ENCODE measurements at regions not wholly inside any gene's neighbourhood (a gene's known extent, or its start where the extent isn't known, plus 50 kb on each side); places are given as distances from the start of the nearest gene placed in this dataset.
"Not testable (repeated sequence)": the region's sequence is repeated elsewhere in the genome, so short reads cannot be mapped to it uniquely, and the experiment has no call there.

DNA sequence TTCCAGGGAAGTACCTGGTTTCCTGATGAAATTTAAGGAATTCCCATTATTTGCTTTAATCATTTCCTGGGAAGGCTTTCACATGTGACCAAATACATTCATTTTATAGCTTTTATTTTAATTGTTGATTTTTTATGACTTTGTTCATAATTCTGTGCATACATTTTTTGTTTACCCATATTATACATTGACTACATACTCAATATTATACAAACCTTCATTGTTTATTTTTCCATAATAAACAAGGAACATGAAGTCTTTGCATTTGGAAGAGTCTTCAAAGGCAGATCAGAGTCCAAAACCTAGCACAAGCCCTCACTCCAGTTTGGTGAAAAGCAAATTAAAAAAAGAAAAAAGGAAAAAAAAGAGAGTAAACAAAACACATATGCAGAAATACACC is 218.3 kb upstream of the NRIP1 start:
- Histone ChIP-seq H3K4me3 (ENCODE audit: low read depth in 1 of 2, low read length in 2 of 2) (no peak overlapping the region), H3K27ac (ENCODE audit: low read length) (no peak overlapping the region), H3K4me1 (ENCODE audit: control insufficient read depth in 1 of 2, insufficient read depth in 2 of 2, low read length in 2 of 2) (no peaks in the 10 kb centered on the region), H3K36me3 (ENCODE audit: control insufficient read depth in 1 of 2, insufficient read depth in 2 of 2, low read length in 2 of 2) (no peaks in the 10 kb centered on the region), H3K27me3 (ENCODE audit: low read depth, low read length) (no peaks in the 10 kb centered on the region), H3K9me3 (ENCODE audit: control insufficient read depth in 1 of 2, low read length in 2 of 2) (no peaks in the 10 kb centered on the region)

DNA sequence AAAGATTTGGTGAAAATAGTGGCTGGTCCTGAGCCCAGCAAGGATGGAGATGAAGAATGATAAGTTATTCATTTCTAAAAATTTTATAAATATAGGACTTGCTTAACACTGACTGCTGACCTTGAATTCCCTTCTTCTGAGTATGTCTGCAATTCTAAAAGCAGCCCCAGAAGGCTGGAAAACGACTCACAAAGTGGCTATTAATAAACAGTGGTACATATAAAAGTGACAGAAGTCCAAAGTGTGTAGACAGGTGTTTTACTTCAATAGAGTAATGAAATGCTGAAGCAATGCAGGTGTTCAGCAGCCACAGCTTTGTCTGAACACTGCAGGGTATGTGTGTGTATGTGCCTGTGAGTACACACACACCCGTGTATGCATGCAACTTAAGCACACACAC is 219.0 kb upstream of the NRIP1 start:
- no peaks in the 10 kb centered on the region for H3K9me3 ChIP-seq (ENCODE audit: control insufficient read depth in 1 of 2, low read length in 2 of 2)
- H3K4me1 ChIP-seq (ENCODE audit: control insufficient read depth in 1 of 2, insufficient read depth in 2 of 2, low read length in 2 of 2): no peaks in the 10 kb centered on the region
- H3K27ac ChIP-seq (ENCODE audit: low read length): no peak overlapping the region
- H3K4me3 ChIP-seq (ENCODE audit: low read depth in 1 of 2, low read length in 2 of 2): no peak overlapping the region
- no peaks in the 10 kb centered on the region for H3K36me3 ChIP-seq (ENCODE audit: control insufficient read depth in 1 of 2, insufficient read depth in 2 of 2, low read length in 2 of 2)
- no peaks in the 10 kb centered on the region for H3K27me3 ChIP-seq (ENCODE audit: low read depth, low read length)

DNA sequence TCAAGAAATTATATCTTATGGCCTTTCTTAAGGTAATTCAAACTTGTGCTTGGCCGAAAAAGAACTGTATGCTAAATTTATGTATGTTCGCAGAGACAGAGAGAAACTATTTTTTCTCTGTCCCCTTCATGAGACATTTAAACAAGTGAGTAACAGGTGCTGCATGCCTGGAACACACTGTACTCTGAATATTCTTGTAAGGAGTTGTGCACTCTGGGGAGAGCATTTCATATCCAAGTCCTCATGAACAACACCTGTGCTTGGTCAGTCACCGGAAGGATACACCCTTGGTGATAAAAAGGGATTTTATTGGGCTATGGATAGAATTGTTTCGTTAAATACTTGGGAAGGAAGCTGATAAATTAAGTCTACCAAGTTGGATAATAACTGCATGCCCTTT is 220.8 kb upstream of the NRIP1 start:
- H3K27ac ChIP-seq (ENCODE audit: low read length): no peak overlapping the region

DNA sequence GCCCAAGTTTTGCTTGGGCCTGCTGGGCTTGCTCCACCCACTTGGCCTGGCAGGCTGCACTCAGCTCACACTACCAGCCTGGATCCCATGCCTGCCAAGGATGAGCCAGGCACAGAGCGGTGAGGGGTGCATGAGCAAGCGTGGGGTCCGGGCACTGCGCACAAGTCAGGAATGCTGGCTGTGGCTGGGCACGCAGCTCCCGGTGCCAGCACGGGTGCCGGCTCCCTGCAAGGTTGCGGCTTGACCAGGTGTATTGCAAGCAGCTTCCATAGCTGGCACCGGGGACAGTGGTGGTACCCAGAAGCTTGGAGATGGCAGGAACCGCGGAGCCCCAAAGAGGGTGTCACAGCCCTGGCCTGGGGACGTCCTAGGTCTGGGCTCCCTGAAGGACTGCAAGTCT is 224.4 kb upstream of the NRIP1 start:
- Histone ChIP-seq H3K9me3 (ENCODE audit: control insufficient read depth in 1 of 2, low read length in 2 of 2) (no peaks in the 10 kb centered on the region), H3K27me3 (ENCODE audit: low read depth, low read length) (no peaks in the 10 kb centered on the region), H3K4me3 (ENCODE audit: low read depth in 1 of 2, low read length in 2 of 2) (no peak overlapping the region), H3K27ac (ENCODE audit: low read length) (no peak overlapping the region), H3K36me3 (ENCODE audit: control insufficient read depth in 1 of 2, insufficient read depth in 2 of 2, low read length in 2 of 2) (no peaks in the 10 kb centered on the region), H3K4me1 (ENCODE audit: control insufficient read depth in 1 of 2, insufficient read depth in 2 of 2, low read length in 2 of 2) (peaks cover 0 to 12% of the 10 kb centered on the region in 2 donors)

More for the DNA sequence above, 220.8 kb upstream of the NRIP1 start:
- Histone ChIP-seq H3K4me1 (ENCODE audit: control insufficient read depth in 1 of 2, insufficient read depth in 2 of 2, low read length in 2 of 2) (no peaks in the 10 kb centered on the region), H3K4me3 (ENCODE audit: low read depth in 1 of 2, low read length in 2 of 2) (no peak overlapping the region), H3K36me3 (ENCODE audit: control insufficient read depth in 1 of 2, insufficient read depth in 2 of 2, low read length in 2 of 2) (no peaks in the 10 kb centered on the region), H3K9me3 (ENCODE audit: control insufficient read depth in 1 of 2, low read length in 2 of 2) (no peaks in the 10 kb centered on the region), H3K27me3 (ENCODE audit: low read depth, low read length) (no peaks in the 10 kb centered on the region)

DNA sequence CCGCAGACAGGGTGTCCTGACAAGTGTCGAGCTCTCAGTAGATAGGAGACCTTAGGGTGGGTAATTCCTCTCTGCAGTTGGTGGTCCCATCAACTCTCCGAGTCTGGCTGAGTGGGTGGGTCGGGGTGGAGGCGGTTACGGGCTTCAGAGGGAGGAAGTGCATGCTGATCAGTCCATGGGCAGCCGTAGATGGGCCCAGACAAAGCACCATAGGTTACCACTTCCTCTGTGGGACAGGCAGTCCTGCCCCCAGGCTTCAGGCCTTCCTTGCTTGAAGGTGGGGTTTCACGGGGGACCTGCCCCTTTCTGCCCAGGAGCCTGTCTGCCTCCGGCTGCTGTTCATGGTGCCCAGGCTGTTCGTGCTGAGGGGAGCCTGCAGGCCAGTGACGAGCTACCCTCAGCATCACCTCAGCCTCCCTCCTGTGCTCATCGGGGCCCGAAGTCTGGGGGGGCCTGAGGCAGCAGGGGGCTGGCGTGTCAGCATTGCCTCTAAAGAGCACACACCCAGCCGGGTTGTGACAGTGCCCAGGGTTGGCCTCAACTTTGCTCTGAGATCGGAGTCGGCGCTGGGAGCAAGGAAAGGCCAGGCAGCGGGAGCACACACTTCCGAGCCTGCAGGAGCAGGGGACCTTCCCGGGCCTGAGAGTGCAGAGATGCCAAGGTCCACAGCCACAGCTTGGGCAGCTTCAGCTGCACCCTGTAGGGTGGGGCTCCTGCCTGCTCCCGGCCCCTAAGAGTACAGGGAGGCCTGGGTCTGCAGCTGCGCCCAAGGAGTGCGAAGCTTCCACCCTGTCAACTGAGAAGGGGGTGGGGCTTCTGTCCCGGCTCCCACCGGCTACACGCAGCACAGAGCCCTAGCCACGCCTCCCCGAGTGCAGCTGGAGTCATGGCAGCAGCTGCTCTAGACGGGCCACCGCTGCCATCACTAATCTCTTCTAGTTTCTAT is 225.4 kb upstream of the NRIP1 start:
- Histone ChIP-seq H3K9me3 (ENCODE audit: control insufficient read depth in 1 of 2, low read length in 2 of 2) (no peaks in the 10 kb centered on the region), H3K27me3 (ENCODE audit: low read depth, low read length) (no peaks in the 10 kb centered on the region), H3K27ac (ENCODE audit: low read length) (no peak overlapping the region), H3K36me3 (ENCODE audit: control insufficient read depth in 1 of 2, insufficient read depth in 2 of 2, low read length in 2 of 2) (no peaks in the 10 kb centered on the region), H3K4me1 (ENCODE audit: control insufficient read depth in 1 of 2, insufficient read depth in 2 of 2, low read length in 2 of 2) (peaks cover 0 to 12% of the 10 kb centered on the region in 2 donors), H3K4me3 (ENCODE audit: low read depth in 1 of 2, low read length in 2 of 2) (peak overlapping the region in 1 of 2 donors; percentile 34)

DNA sequence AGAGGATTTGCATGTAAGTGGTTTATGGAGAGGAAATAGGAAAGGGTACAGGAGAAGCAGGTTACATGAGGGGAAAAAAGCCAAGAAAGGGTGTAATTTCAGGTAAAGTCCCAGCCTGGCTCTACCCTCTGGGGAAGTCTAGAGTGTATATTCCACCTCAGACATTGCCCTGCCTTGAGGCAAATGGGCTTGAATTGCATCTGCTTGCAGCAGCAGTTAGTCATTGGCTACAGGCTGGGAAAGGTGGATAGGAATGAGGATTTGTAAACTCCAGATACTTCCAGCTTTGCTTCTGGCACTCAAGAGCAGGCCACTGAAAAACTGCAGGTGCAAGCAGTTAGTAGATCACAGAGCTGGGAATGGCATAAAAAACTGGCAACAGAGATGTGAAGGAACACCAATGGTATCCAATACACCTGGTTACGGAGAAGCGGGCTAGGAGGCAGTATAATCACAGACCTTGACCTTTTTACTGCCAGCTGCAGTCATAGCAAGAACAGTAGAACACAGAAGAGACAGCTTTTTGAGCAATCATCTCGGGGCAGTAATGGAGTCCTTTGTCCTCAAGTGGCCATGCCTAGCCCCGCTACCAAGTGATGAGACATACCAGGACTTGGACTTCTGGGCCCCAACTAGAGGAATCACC is 226.9 kb upstream of the NRIP1 start:
- H3K27ac ChIP-seq (ENCODE audit: low read length): no peak overlapping the region
- H3K27me3 ChIP-seq (ENCODE audit: low read depth, low read length): no peaks in the 10 kb centered on the region
- no peaks in the 10 kb centered on the region for H3K9me3 ChIP-seq (ENCODE audit: control insufficient read depth in 1 of 2, low read length in 2 of 2)
- no peak overlapping the region for H3K4me3 ChIP-seq (ENCODE audit: low read depth in 1 of 2, low read length in 2 of 2)
- no peaks in the 10 kb centered on the region for H3K36me3 ChIP-seq (ENCODE audit: control insufficient read depth in 1 of 2, insufficient read depth in 2 of 2, low read length in 2 of 2)
- H3K4me1 ChIP-seq (ENCODE audit: control insufficient read depth in 1 of 2, insufficient read depth in 2 of 2, low read length in 2 of 2): peaks cover 0 to 12% of the 10 kb centered on the region in 2 donors

DNA sequence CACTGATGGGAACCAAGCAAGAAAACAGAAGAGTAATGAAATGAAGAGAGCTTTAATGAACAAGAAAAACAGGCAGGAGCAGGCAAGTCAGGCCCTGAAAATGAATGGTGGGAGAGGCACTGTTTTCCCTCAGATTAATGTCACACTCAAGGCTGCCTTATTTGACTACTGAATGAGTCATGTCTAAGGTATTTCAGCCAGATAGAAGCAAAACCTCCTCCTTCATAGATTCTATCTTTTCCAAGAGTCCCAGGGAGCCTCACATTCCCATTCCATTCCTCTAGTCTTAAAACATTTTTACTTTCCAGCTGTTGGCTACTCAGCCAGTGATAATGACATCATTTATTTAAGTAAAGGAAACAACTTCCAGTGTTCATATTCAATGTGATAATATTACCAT is 228.4 kb upstream of the NRIP1 start:
- Histone ChIP-seq H3K27ac (ENCODE audit: low read length) (no peak overlapping the region), H3K9me3 (ENCODE audit: control insufficient read depth in 1 of 2, low read length in 2 of 2) (no peaks in the 10 kb centered on the region), H3K27me3 (ENCODE audit: low read depth, low read length) (no peaks in the 10 kb centered on the region), H3K4me3 (ENCODE audit: low read depth in 1 of 2, low read length in 2 of 2) (no peak overlapping the region), H3K36me3 (ENCODE audit: control insufficient read depth in 1 of 2, insufficient read depth in 2 of 2, low read length in 2 of 2) (no peaks in the 10 kb centered on the region), H3K4me1 (ENCODE audit: control insufficient read depth in 1 of 2, insufficient read depth in 2 of 2, low read length in 2 of 2) (peaks cover 0 to 12% of the 10 kb centered on the region in 2 donors)

DNA sequence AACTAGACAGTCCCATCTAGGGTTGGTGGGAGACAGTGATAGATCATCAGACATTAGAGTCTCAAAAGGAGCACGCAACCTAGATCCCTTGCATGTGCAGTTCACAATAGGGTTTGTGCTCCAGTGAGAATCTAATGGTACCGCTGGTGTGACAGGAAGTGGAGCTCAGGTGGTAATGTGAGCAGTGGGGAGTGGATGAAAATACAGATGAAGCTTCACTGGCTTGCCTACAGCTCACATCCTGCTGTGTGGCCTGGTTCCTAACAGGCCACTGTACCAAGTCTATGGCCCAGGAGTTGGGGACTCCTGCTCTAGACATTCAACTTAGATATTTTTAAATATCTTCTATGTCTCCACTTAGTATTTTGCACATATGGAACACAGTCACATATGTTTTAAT is 231.1 kb upstream of the NRIP1 start:
- Histone ChIP-seq H3K4me3 (ENCODE audit: low read depth in 1 of 2, low read length in 2 of 2) (no peak overlapping the region), H3K27me3 (ENCODE audit: low read depth, low read length) (no peaks in the 10 kb centered on the region), H3K9me3 (ENCODE audit: control insufficient read depth in 1 of 2, low read length in 2 of 2) (no peaks in the 10 kb centered on the region), H3K4me1 (ENCODE audit: control insufficient read depth in 1 of 2, insufficient read depth in 2 of 2, low read length in 2 of 2) (peaks cover 6 to 11% of the 10 kb centered on the region in 2 donors), H3K36me3 (ENCODE audit: control insufficient read depth in 1 of 2, insufficient read depth in 2 of 2, low read length in 2 of 2) (no peaks in the 10 kb centered on the region), H3K27ac (ENCODE audit: low read length) (no peak overlapping the region)

DNA sequence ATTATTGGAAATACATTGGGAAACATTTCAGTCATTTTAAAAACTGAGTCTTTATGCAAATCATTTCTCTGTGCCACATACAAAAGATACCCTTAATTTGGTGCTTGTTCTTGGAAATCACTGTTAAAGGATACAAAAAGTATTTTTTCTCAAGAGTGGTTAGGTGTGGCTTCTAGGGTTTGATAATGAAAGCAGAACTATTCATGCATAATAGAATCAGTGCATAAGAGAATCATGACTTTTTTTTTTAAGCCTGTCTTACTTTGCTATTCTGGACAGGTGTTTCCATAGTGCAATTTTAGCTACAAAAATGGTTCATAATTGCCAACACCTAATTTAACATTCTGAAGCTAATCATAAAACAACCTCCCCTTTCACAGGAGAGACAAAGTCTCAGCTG is 233.0 kb upstream of the NRIP1 start:
- Histone ChIP-seq H3K4me3 (ENCODE audit: low read depth in 1 of 2, low read length in 2 of 2) (no peak overlapping the region), H3K9me3 (ENCODE audit: control insufficient read depth in 1 of 2, low read length in 2 of 2) (no peaks in the 10 kb centered on the region), H3K36me3 (ENCODE audit: control insufficient read depth in 1 of 2, insufficient read depth in 2 of 2, low read length in 2 of 2) (no peaks in the 10 kb centered on the region), H3K27ac (ENCODE audit: low read length) (no peak overlapping the region), H3K4me1 (ENCODE audit: control insufficient read depth in 1 of 2, insufficient read depth in 2 of 2, low read length in 2 of 2) (peaks cover 0 to 6% of the 10 kb centered on the region in 2 donors), H3K27me3 (ENCODE audit: low read depth, low read length) (no peaks in the 10 kb centered on the region)

DNA sequence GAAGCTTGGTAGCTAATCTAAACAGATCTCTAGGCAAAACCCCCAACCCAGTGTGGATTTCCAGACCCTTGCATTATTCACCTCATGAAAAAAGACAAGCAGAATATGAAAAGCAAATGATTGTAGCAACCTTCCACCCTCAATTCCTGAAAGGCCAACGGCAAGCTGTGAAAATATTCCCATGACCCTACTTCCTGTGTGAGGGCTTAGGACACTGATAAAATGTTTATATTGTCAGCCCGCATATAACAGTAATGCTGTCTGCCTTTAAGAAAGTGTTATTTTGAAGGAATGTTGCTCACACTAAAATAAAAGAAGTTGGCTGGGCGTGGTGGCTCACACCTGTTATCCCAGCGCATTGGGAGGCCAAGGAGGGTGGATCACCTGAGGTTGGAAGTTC is 233.5 kb upstream of the NRIP1 start:
- Histone ChIP-seq H3K4me3 (ENCODE audit: low read depth in 1 of 2, low read length in 2 of 2) (no peak overlapping the region), H3K27ac (ENCODE audit: low read length) (no peak overlapping the region), H3K9me3 (ENCODE audit: control insufficient read depth in 1 of 2, low read length in 2 of 2) (no peaks in the 10 kb centered on the region), H3K27me3 (ENCODE audit: low read depth, low read length) (no peaks in the 10 kb centered on the region), H3K36me3 (ENCODE audit: control insufficient read depth in 1 of 2, insufficient read depth in 2 of 2, low read length in 2 of 2) (no peaks in the 10 kb centered on the region), H3K4me1 (ENCODE audit: control insufficient read depth in 1 of 2, insufficient read depth in 2 of 2, low read length in 2 of 2) (peaks cover 0 to 6% of the 10 kb centered on the region in 2 donors)

DNA sequence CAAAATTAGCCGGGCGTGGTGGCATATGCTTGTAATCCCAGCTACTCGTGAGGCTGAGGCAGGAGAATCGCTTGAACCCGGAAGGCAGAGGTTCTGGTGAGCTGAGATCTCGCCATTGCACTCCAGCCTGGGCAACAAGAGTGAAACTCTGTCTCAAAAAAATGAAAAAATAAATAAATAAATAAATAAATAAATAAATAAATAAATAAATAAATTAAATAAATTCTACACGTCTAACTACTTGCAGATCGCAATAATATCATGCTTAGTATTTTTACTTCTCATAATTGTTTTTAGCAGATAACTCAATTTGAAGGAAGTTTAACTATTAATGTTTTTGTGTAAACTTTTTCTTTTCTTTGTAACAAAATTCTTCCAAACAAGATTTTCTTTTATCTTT is 234.0 kb upstream of the NRIP1 start:
- not testable (repeated sequence) for H3K4me1 ChIP-seq (ENCODE audit: control insufficient read depth in 1 of 2, insufficient read depth in 2 of 2, low read length in 2 of 2); H3K4me3 ChIP-seq (ENCODE audit: low read depth in 1 of 2, low read length in 2 of 2); H3K9me3 ChIP-seq (ENCODE audit: control insufficient read depth in 1 of 2, low read length in 2 of 2); H3K27ac ChIP-seq (ENCODE audit: low read length); H3K36me3 ChIP-seq (ENCODE audit: control insufficient read depth in 1 of 2, insufficient read depth in 2 of 2, low read length in 2 of 2); H3K27me3 ChIP-seq (ENCODE audit: low read depth, low read length)

All from muscle layer of duodenum (tissue), 2 donors.